CD8-positive, alpha-beta memory T cell (primary cell): ENCODE measurements at regions not wholly inside any gene's neighbourhood (a gene's known extent, or its start where the extent isn't known, plus 50 kb on each side); places are given as distances from the start of the nearest gene placed in this dataset.

ENCODE experiments used
- CTCF ChIA-PET: fragments of 350-600 bp; sonication (Branson Sonifier 250); formaldehyde crosslinking; loops from one replicate; lab custom pipeline; 2021; ENCODE audit warnings: antibody characterized with exemption; lab: Charles Lee
- POLR2A ChIA-PET: fragments of 350-600 bp; sonication (Branson Sonifier 250); formaldehyde crosslinking; loops from one replicate; lab custom pipeline; 2021; ENCODE audit warnings: antibody characterized with exemption; lab: Charles Lee
- DNase-seq, 5 donors: peaks; one replicate each; pipeline versions ENCODE4 v3.0.0 to v3.0.0-alpha.2; 2020 to 2022; ENCODE audit warnings: mixed read lengths in 1 of 5
- H3K27ac ChIP-seq: one replicate; pipeline ENCODE4 v1.7.0; 2013; ENCODE audit warnings: low read depth, mild to moderate bottlenecking, low read length, moderate library complexity
- H3K27me3 ChIP-seq: 2 replicates; pipeline ENCODE4 v1.7.0; 2013; ENCODE audit warnings: low read length, mild to moderate bottlenecking; ENCODE audit not compliant: insufficient read depth, poor library complexity, severe bottlenecking
- H3K36me3 ChIP-seq: 2 replicates; pipeline ENCODE4 v1.7.0; 2013; ENCODE audit warnings: mild to moderate bottlenecking, low read length, moderate library complexity; ENCODE audit not compliant: insufficient read depth
- H3K4me1 ChIP-seq: 2 replicates; pipeline ENCODE4 v1.7.0; 2013; ENCODE audit warnings: mild to moderate bottlenecking, low read length, moderate library complexity; ENCODE audit not compliant: insufficient read depth
- H3K4me3 ChIP-seq: 2 replicates; pipeline ENCODE4 v1.7.0; 2013; ENCODE audit warnings: mild to moderate bottlenecking, low read length
- H3K9me3 ChIP-seq: 2 replicates; pipeline ENCODE4 v1.7.0; 2013; ENCODE audit warnings: mild to moderate bottlenecking, low read length
- H3K27ac Mint-ChIP-seq, 8 donors: one replicate each; pipeline ENCODE4 v1.8.0; 2020 to 2021; ENCODE audit warnings: mixed read lengths in 8 of 8, mild to moderate bottlenecking in 6 of 8, inconsistent platforms in 3 of 8, moderate library complexity in 3 of 8
- H3K27me3 Mint-ChIP-seq, 2 donors: one replicate each; pipeline ENCODE4 v1.8.0; 2020 to 2021; ENCODE audit warnings: mixed read lengths in 2 of 2, mild to moderate bottlenecking in 1 of 2, moderate library complexity in 1 of 2
- H3K36me3 Mint-ChIP-seq, 3 donors: one replicate each; pipeline ENCODE4 v1.8.0; 2020 to 2021; ENCODE audit warnings: mixed read lengths in 3 of 3, inconsistent platforms in 1 of 3, mild to moderate bottlenecking in 1 of 3
- H3K4me1 Mint-ChIP-seq, 3 donors: one replicate each; pipeline ENCODE4 v1.8.0; 2020 to 2021; ENCODE audit warnings: mixed read lengths in 3 of 3, inconsistent platforms in 1 of 3, mild to moderate bottlenecking in 1 of 3
- H3K4me3 Mint-ChIP-seq, 7 donors: one replicate each; pipeline ENCODE4 v1.8.0; 2020 to 2021; ENCODE audit warnings: mixed read lengths in 7 of 7, mild to moderate bottlenecking in 6 of 7, moderate library complexity in 4 of 7, inconsistent platforms in 2 of 7
- H3K9me3 Mint-ChIP-seq, 5 donors: one replicate each; pipeline ENCODE4 v1.8.0; 2020 to 2022; ENCODE audit warnings: mixed read lengths in 5 of 5, mild to moderate bottlenecking in 3 of 5, moderate library complexity in 2 of 5, inconsistent platforms in 1 of 5

GRCh38 chr18:53819671-53820070, 404.8 kb downstream of the MBD2 start:
- H3K27ac Mint-ChIP-seq = no peak overlapping the region
- no peaks in the 10 kb centered on the region for H3K27me3 ChIP-seq
- no peaks in the 10 kb centered on the region for H3K4me1 ChIP-seq
- H3K4me1 Mint-ChIP-seq = no peaks in the 10 kb centered on the region
- H3K27ac ChIP-seq = no peak overlapping the region
- H3K36me3 Mint-ChIP-seq = no peaks in the 10 kb centered on the region
- H3K9me3 ChIP-seq = no peaks in the 10 kb centered on the region
- H3K4me3 ChIP-seq = no peak overlapping the region
- H3K9me3 Mint-ChIP-seq = peaks cover 8 to 24% (median 13%) of the 10 kb centered on the region in 5 donors
- no peak overlapping the region for H3K4me3 Mint-ChIP-seq
- H3K36me3 ChIP-seq = no peaks in the 10 kb centered on the region
- peaks cover 0 to 1% of the 10 kb centered on the region in 2 donors for H3K27me3 Mint-ChIP-seq
- no peak for DNase-seq
- ChIA-PET POLR2A (no interaction called here), CTCF (no interaction called here)

GRCh38 chr18:53819174-53819573, 405.3 kb downstream of the MBD2 start:
- no peak overlapping the region for H3K27ac ChIP-seq
- ChIA-PET CTCF (no interaction called here), POLR2A (no interaction called here)
- Mint-ChIP-seq H3K9me3 (peaks cover 8 to 24% (median 13%) of the 10 kb centered on the region in 5 donors), H3K27ac (no peak overlapping the region), H3K27me3 (peaks cover 0 to 1% of the 10 kb centered on the region in 2 donors), H3K4me3 (no peak overlapping the region), H3K4me1 (no peaks in the 10 kb centered on the region), H3K36me3 (no peaks in the 10 kb centered on the region)
- H3K36me3 ChIP-seq = no peaks in the 10 kb centered on the region
- H3K27me3 ChIP-seq = no peaks in the 10 kb centered on the region
- no peaks in the 10 kb centered on the region for H3K9me3 ChIP-seq
- no peak for DNase-seq
- no peaks in the 10 kb centered on the region for H3K4me1 ChIP-seq
- no peak overlapping the region for H3K4me3 ChIP-seq

GRCh38 chr18:53817976-53818950, 406.2 kb downstream of the MBD2 start:
- Histone ChIP-seq H3K4me1 (no peaks in the 10 kb centered on the region), H3K9me3 (no peaks in the 10 kb centered on the region), H3K4me3 (no peak overlapping the region), H3K27ac (no peak overlapping the region), H3K36me3 (no peaks in the 10 kb centered on the region), H3K27me3 (no peaks in the 10 kb centered on the region)
- Mint-ChIP-seq H3K36me3 (no peaks in the 10 kb centered on the region), H3K27me3 (peaks cover 0 to 1% of the 10 kb centered on the region in 2 donors), H3K9me3 (peaks cover 9 to 18% (median 13%) of the 10 kb centered on the region in 5 donors), H3K27ac (no peak overlapping the region), H3K4me1 (no peaks in the 10 kb centered on the region), H3K4me3 (no peak overlapping the region)
- ChIA-PET CTCF (no interaction called here), POLR2A (no interaction called here)
- DNase-seq = no peak

GRCh38 chr18:53800171-53800570, 424.3 kb downstream of the MBD2 start:
- no peak overlapping the region for H3K27ac ChIP-seq
- H3K9me3 Mint-ChIP-seq = peaks cover 3 to 11% (median 10%) of the 10 kb centered on the region in 5 donors
- H3K27ac Mint-ChIP-seq = no peak overlapping the region
- H3K36me3 ChIP-seq = no peaks in the 10 kb centered on the region
- no peaks in the 10 kb centered on the region for H3K4me1 Mint-ChIP-seq
- no peaks in the 10 kb centered on the region for H3K9me3 ChIP-seq
- H3K27me3 Mint-ChIP-seq = no peaks in the 10 kb centered on the region
- H3K27me3 ChIP-seq = no peaks in the 10 kb centered on the region
- DNase-seq = no peak
- no peaks in the 10 kb centered on the region for H3K36me3 Mint-ChIP-seq
- H3K4me3 Mint-ChIP-seq = no peak overlapping the region
- no peak overlapping the region for H3K4me3 ChIP-seq
- POLR2A ChIA-PET = no interaction called here
- H3K4me1 ChIP-seq = no peaks in the 10 kb centered on the region
- CTCF ChIA-PET = no interaction called here

GRCh38 chr18:53799134-53799533, 425.3 kb downstream of the MBD2 start:
- no peaks in the 10 kb centered on the region for H3K36me3 Mint-ChIP-seq
- peaks cover 0 to 11% (median 5%) of the 10 kb centered on the region in 5 donors for H3K9me3 Mint-ChIP-seq
- DNase-seq = no peak
- no peak overlapping the region for H3K27ac ChIP-seq
- no peaks in the 10 kb centered on the region for H3K27me3 ChIP-seq
- H3K4me3 Mint-ChIP-seq = no peak overlapping the region
- H3K4me1 ChIP-seq = no peaks in the 10 kb centered on the region
- no peaks in the 10 kb centered on the region for H3K36me3 ChIP-seq
- ChIA-PET POLR2A (no interaction called here), CTCF (no interaction called here)
- no peaks in the 10 kb centered on the region for H3K27me3 Mint-ChIP-seq
- H3K4me1 Mint-ChIP-seq = no peaks in the 10 kb centered on the region
- H3K27ac Mint-ChIP-seq = no peak overlapping the region
- no peak overlapping the region for H3K4me3 ChIP-seq
- no peaks in the 10 kb centered on the region for H3K9me3 ChIP-seq

GRCh38 chr18:53798516-53798915, 426.0 kb downstream of the MBD2 start:
- H3K9me3 ChIP-seq = no peaks in the 10 kb centered on the region
- no peak overlapping the region for H3K27ac ChIP-seq
- Mint-ChIP-seq H3K36me3 (no peaks in the 10 kb centered on the region), H3K27me3 (no peaks in the 10 kb centered on the region), H3K9me3 (peaks cover 0 to 11% (median 5%) of the 10 kb centered on the region in 5 donors), H3K27ac (no peak overlapping the region), H3K4me3 (no peak overlapping the region), H3K4me1 (no peaks in the 10 kb centered on the region)
- no peak overlapping the region for H3K4me3 ChIP-seq
- no peaks in the 10 kb centered on the region for H3K4me1 ChIP-seq
- ChIA-PET CTCF (no interaction called here), POLR2A (no interaction called here)
- no peaks in the 10 kb centered on the region for H3K27me3 ChIP-seq
- no peak for DNase-seq
- no peaks in the 10 kb centered on the region for H3K36me3 ChIP-seq

- Mint-ChIP-seq H3K9me3 (peaks cover 0 to 11% (median 5%) of the 10 kb centered on the region in 5 donors), H3K36me3 (no peaks in the 10 kb centered on the region), H3K4me3 (no peak overlapping the region), H3K27ac (no peak overlapping the region), H3K4me1 (no peaks in the 10 kb centered on the region), H3K27me3 (peaks cover 0 to 1% of the 10 kb centered on the region in 2 donors)
- Histone ChIP-seq H3K4me1 (no peaks in the 10 kb centered on the region), H3K27me3 (no peaks in the 10 kb centered on the region), H3K27ac (no peak overlapping the region), H3K4me3 (no peak overlapping the region), H3K9me3 (no peaks in the 10 kb centered on the region), H3K36me3 (no peaks in the 10 kb centered on the region)
- CTCF ChIA-PET = no interaction called here
- no peak for DNase-seq
- POLR2A ChIA-PET = no interaction called here
Observed at GRCh38 chr18:53797998-53798495, 426.4 kb downstream of the MBD2 start.

GRCh38 chr18:53796040-53796729, 428.3 kb downstream of the MBD2 start:
- no peak overlapping the region for H3K4me3 ChIP-seq
- H3K27ac ChIP-seq = no peak overlapping the region
- H3K4me1 Mint-ChIP-seq = no peaks in the 10 kb centered on the region
- DNase-seq = no peak
- no peak overlapping the region for H3K4me3 Mint-ChIP-seq
- ChIA-PET CTCF (no interaction called here), POLR2A (no interaction called here)
- H3K36me3 ChIP-seq = no peaks in the 10 kb centered on the region
- H3K27me3 Mint-ChIP-seq = peaks cover 0 to 4% of the 10 kb centered on the region in 2 donors
- H3K27ac Mint-ChIP-seq = no peak overlapping the region
- no peaks in the 10 kb centered on the region for H3K4me1 ChIP-seq
- peaks cover 4 to 8% (median 7%) of the 10 kb centered on the region in 5 donors for H3K9me3 Mint-ChIP-seq
- H3K36me3 Mint-ChIP-seq = no peaks in the 10 kb centered on the region
- no peaks in the 10 kb centered on the region for H3K9me3 ChIP-seq
- H3K27me3 ChIP-seq = no peaks in the 10 kb centered on the region
